ENCODE measurements at regions not wholly inside any gene's neighbourhood (a gene's known extent, or its start where the extent isn't known, plus 50 kb on each side); places are given as distances from the start of the nearest gene placed in this dataset.

DNA sequence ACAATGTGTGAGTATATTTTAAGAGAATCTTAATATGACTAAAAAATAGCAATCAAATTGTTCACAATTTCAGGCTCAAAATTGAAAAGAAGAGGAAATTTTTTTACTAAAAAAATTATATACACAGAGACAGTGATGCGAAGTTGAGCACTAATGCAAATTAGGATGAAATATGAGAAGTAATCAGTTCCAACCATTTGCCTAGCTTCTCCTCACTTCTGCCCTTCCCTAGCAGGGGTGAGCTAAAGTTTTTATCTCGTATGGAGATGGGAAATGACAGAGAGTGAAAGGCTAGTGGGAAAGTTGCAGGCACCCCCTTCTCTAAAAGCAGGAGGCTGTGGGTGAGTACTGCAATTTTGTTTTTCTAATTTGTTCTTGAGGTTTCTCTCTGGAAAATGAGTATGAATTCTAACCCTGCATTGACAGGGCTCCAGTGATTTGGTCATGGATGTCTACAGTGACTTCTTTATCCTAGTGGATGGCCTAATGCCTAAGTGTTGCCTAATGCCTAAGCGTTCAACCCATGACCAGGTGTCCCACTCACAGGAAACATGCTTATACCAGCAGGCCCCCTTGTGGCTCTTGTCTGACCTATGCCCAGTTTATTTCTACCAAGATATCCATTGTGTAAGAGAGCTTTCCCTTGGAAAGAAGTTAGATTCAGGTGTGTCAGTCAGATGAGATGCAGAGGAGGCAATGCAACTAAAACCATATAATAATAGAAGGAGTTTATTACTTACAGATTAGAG, 78.0 kb upstream of the HNMT start:
- no peak for TF ChIP-seq MXI1 (conservative IDR thresholded peaks at IDR 0.05; ENCODE audit: poor library complexity, severe bottlenecking)
- TF ChIP-seq SMC3 (conservative IDR thresholded peaks at IDR 0.05; ENCODE audit: poor library complexity), result no peak
- no peak for TF ChIP-seq POLR2AphosphoS5 (IDR thresholded peaks at IDR 0.05)
- TF ChIP-seq RAD21 (conservative IDR thresholded peaks at IDR 0.05), result no peak
- TF ChIP-seq EZH2 (IDR thresholded peaks at IDR 0.05; ENCODE audit: borderline replicate concordance, insufficient read depth, low read length, poor library complexity, severe bottlenecking), result no peak
- TF ChIP-seq, protein P1, sequence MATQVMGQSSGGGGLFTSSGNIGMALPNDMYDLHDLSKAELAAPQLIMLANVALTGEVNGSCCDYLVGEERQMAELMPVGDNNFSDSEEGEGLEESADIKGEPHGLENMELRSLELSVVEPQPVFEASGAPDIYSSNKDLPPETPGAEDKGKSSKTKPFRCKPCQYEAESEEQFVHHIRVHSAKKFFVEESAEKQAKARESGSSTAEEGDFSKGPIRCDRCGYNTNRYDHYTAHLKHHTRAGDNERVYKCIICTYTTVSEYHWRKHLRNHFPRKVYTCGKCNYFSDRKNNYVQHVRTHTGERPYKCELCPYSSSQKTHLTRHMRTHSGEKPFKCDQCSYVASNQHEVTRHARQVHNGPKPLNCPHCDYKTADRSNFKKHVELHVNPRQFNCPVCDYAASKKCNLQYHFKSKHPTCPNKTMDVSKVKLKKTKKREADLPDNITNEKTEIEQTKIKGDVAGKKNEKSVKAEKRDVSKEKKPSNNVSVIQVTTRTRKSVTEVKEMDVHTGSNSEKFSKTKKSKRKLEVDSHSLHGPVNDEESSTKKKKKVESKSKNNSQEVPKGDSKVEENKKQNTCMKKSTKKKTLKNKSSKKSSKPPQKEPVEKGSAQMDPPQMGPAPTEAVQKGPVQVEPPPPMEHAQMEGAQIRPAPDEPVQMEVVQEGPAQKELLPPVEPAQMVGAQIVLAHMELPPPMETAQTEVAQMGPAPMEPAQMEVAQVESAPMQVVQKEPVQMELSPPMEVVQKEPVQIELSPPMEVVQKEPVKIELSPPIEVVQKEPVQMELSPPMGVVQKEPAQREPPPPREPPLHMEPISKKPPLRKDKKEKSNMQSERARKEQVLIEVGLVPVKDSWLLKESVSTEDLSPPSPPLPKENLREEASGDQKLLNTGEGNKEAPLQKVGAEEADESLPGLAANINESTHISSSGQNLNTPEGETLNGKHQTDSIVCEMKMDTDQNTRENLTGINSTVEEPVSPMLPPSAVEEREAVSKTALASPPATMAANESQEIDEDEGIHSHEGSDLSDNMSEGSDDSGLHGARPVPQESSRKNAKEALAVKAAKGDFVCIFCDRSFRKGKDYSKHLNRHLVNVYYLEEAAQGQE (IDR thresholded peaks at IDR 0.05; ENCODE audit: borderline replicate concordance), result no peak
- no peak for TF ChIP-seq EP300 (conservative IDR thresholded peaks at IDR 0.05; ENCODE audit: poor library complexity, severe bottlenecking)
- no peak for TF ChIP-seq TAF1 (IDR thresholded peaks at IDR 0.05; ENCODE audit: low read depth)
- TF ChIP-seq, protein P2, sequence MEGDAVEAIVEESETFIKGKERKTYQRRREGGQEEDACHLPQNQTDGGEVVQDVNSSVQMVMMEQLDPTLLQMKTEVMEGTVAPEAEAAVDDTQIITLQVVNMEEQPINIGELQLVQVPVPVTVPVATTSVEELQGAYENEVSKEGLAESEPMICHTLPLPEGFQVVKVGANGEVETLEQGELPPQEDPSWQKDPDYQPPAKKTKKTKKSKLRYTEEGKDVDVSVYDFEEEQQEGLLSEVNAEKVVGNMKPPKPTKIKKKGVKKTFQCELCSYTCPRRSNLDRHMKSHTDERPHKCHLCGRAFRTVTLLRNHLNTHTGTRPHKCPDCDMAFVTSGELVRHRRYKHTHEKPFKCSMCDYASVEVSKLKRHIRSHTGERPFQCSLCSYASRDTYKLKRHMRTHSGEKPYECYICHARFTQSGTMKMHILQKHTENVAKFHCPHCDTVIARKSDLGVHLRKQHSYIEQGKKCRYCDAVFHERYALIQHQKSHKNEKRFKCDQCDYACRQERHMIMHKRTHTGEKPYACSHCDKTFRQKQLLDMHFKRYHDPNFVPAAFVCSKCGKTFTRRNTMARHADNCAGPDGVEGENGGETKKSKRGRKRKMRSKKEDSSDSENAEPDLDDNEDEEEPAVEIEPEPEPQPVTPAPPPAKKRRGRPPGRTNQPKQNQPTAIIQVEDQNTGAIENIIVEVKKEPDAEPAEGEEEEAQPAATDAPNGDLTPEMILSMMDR (IDR thresholded peaks at IDR 0.05; ENCODE audit: poor library complexity, severe bottlenecking), result no peak
- Histone ChIP-seq H3K27me3 (ENCODE audit: insufficient read depth, low read depth, low read length) (no peaks in the 10 kb centered on the region), H3K9me2 (ENCODE audit: insufficient read depth, low read length) (no peaks in the 10 kb centered on the region), H3K79me2 (replicated peaks; ENCODE audit: insufficient read depth, low read length) (no peaks in the 10 kb centered on the region), H2AFZ (ENCODE audit: low read depth, low read length) (no peak overlapping the region), H3K36me3 (ENCODE audit: insufficient read depth, low read length) (no peaks in the 10 kb centered on the region), H3K9ac (ENCODE audit: low read length) (no peak overlapping the region), H3K9me3 (ENCODE audit: low read length) (no peaks in the 10 kb centered on the region), H3K4me3 (ENCODE audit: low read length) (no peak overlapping the region), H3K4me2 (ENCODE audit: low read length) (no peak overlapping the region), H3K27ac (ENCODE audit: low read length) (no peak overlapping the region), H3F3A (ENCODE audit: insufficient read depth, low read length, poor library complexity, severe bottlenecking) (no peaks in the 10 kb centered on the region), H4K20me1 (ENCODE audit: insufficient read depth) (no peaks in the 10 kb centered on the region)

GRCh38 chr2:137888845-137889244, 75.4 kb upstream of the HNMT start:
- Histone ChIP-seq H4K20me1 (ENCODE audit: insufficient read depth) (no peaks in the 10 kb centered on the region), H3K9ac (ENCODE audit: low read length) (no peak overlapping the region), H3K9me3 (ENCODE audit: low read length) (no peaks in the 10 kb centered on the region), H3K9me2 (ENCODE audit: insufficient read depth, low read length) (no peaks in the 10 kb centered on the region), H3K79me2 (replicated peaks; ENCODE audit: insufficient read depth, low read length) (no peaks in the 10 kb centered on the region), H2AFZ (ENCODE audit: low read depth, low read length) (no peak overlapping the region), H3K27me3 (ENCODE audit: insufficient read depth, low read depth, low read length) (no peaks in the 10 kb centered on the region), H3K4me2 (ENCODE audit: low read length) (no peak overlapping the region), H3K4me3 (ENCODE audit: low read length) (no peak overlapping the region), H3K27ac (ENCODE audit: low read length) (no peak overlapping the region), H3F3A (ENCODE audit: insufficient read depth, low read length, poor library complexity, severe bottlenecking) (no peaks in the 10 kb centered on the region), H3K36me3 (ENCODE audit: insufficient read depth, low read length) (no peaks in the 10 kb centered on the region)
- TF ChIP-seq TAF1 (IDR thresholded peaks at IDR 0.05; ENCODE audit: low read depth) (no peak), RAD21 (conservative IDR thresholded peaks at IDR 0.05) (peak; percentile 39), SMC3 (conservative IDR thresholded peaks at IDR 0.05; ENCODE audit: poor library complexity) (peak; percentile 60)
- TF ChIP-seq, protein P2 (IDR thresholded peaks at IDR 0.05; ENCODE audit: poor library complexity, severe bottlenecking), result peak; percentile 53
